Right ventricle myocardium inferior (tissue), 1 donor: ENCODE measurements at regions not wholly inside any gene's neighbourhood (a gene's known extent, or its start where the extent isn't known, plus 50 kb on each side); places are given as distances from the start of the nearest gene placed in this dataset.

Source experiments
- ATAC-seq: fragments of 200-7000 bp; cut with Tn5 transposase; one replicate; pipeline ENCODE4 v1.9.1; 2020; ENCODE audit warnings: mild to moderate bottlenecking, moderate library complexity
- DNase-seq: peaks from one replicate; pipeline ENCODE4 v3.0.0; 2021; ENCODE audit errors: missing footprints
- intact Hi-C: fragments of 100-400 bp; cut with DNase I; formaldehyde crosslinking; loops from one replicate; pipeline ENCODE4 v1.11.0; 2022
- donor health status: DM: no; HTN: yes; CAD: no; lungs with severe emphysema.

DNA sequence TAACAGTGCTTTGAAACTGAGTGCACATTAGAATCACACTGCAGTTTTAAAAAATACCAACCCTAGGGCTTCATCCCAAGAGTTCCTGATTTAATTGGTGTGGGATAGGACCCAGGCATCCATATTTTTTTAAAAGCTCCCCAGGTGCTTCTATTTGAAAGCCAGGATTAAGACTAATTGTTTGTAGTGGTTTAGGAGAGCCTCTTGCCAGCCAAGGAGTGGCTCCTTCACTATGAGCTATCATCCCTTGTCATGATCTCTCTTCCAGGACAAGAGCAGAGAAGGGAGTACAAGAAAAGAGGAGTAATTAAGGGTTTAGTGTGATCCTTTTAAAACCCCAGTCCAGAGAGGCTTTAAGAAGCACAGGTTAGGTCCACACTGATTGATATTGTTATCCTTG, 178.0 kb downstream of the CAND1 start:
- intact Hi-C loops, result no loop called here

DNA sequence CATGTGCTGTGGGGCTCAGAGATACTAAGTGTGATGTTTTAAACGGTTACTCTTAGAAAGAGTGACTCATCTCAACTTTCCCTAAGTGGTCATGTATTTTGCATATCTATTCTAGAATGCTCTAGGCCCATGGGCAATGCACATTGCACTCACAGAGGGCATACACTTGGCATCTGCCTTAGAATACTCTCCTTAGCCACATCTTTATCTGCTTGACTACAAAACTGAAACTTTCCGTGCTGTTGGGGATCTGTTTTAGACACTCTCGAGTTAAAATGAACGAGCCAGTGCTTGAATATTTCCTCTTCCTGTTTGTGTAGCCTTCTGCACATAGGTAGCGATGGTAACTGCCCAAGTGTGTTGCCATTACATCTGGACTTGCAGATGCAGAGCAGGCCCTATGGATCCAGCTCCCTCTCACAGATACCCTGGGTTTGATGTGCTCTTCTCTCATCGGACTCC, 180.5 kb downstream of the CAND1 start:
- no peak for ATAC-seq
- intact Hi-C loops, result no loop called here

More for the DNA sequence above, 178.0 kb downstream of the CAND1 start:
- no peak for DNase-seq
- no peak for ATAC-seq

DNA sequence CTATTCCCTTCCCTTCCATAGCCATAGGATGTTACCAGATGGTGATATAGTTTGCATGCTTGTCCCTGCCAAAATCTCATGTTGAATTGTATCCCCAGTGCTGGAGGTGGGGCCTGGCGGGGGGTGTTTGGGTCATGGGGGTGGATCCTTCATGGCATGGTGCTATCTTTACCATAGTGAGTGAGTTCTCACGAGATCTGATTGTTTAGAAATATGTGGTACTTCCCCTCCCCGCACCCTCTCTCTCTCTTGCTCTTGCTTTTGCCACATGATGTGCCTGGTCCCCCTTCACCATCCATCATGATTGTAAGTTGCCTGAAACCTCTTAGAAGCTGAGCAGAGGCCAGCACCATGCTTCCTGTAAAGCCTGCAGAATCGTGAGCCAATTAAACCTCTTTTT, 181.3 kb downstream of the CAND1 start:
- intact Hi-C loops, result no loop called here
- ATAC-seq (no peak), DNase-seq (no peak)

More for the DNA sequence above, 180.5 kb downstream of the CAND1 start:
- no peak for DNase-seq

- intact Hi-C loops, result no loop called here
- no peak for ATAC-seq
- DNase-seq, result no peak
These were observed 182.0 kb downstream of the CAND1 start for GRCh38 chr12:67451206-67451605.

DNA sequence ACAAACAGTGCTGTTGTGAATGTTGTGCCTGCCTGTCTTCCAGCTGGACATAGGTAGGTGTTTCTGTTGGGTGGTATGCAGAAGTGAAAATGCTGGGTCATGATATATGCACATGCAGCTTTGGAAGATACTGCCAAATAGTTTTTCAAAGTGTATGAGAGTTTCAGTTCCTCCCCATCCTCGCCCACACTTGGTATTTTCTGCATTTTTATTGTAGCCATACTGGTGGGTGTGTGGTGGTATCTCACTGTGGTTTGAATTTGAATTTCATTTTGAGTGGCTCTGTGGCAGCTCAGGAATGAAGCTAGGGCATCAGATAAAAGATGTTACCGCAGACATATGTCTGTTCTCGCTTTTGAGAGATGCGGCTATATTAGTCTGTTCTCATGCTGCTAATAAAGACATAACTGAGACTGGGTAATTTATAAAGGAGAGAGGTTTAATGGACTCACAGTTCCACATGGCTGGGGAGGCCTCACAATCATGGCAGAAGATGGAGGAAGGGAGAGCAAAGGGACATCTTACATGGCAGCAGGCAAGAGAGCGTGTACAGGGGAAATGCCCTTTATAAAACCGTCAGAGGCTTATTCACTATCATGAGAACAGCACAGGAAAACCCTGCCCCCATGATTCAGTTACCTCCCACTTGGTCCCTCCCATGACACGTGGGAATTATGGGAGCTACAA, 183.1 kb downstream of the CAND1 start:
- DNase-seq (no peak), ATAC-seq (peak; percentile 49)
- intact Hi-C loops, result no loop called here

DNA sequence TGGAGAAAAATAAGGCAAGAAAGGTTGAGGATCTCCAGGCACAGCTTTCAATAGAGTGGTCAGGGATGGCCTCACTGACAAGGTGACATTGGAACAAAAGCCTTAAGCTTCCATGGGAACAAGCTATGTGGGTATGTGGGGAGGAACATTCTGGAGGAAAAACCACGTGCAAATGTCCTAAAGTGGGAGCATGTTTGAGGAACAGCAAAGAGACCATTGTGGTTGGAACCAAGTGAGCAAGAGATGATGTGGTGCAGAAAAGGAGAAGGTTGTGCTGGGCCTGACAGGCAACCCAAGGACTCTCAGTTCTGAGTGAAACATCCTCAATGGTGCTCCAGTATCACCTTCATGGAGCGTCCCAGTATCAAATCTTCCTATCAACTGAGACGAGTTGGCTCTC, 184.0 kb downstream of the CAND1 start:
- ATAC-seq (no peak), DNase-seq (no peak)
- intact Hi-C loops, result no loop called here

- ATAC-seq, result no peak
- DNase-seq, result no peak
- intact Hi-C loops, result loop anchor here (5.0 kb wide), 1 partner anchor 192 kb away; the partner anchor contains the start of gene DYRK2
These were observed 186.1 kb downstream of the CAND1 start for GRCh38 chr12:67455236-67455635.

- intact Hi-C loops, result loop anchor here (5.0 kb wide), 1 partner anchor 191 kb away; the partner anchor contains the start of gene DYRK2
- no peak for DNase-seq
- ATAC-seq, result peak; percentile 59
These were observed 187.3 kb downstream of the CAND1 start for GRCh38 chr12:67456431-67456901.

DNA sequence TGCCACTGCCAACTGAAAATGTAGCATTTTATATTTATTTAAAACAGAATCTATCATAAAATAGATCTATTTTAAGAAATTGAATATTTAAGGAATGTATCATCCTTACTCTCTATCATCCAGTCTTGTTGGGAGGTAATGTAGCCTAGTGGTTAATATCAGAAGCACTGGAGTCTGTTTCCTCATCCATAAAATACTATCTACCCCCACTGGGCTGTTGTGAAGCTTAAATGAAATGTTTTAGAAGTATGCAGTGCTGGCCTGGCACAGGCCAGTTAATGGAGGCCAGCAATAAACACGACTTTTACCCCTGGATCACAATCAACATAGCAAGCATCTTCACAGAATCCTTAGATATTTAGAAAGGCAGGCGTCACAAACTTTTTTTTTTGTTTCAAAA, 188.0 kb downstream of the CAND1 start:
- DNase-seq (no peak), ATAC-seq (no peak)
- intact Hi-C loops, result loop anchor here (5.0 kb wide), 1 partner anchor 190 kb away; the partner anchor contains the start of gene DYRK2

GRCh38 chr12:67457778-67458665, 188.9 kb downstream of the CAND1 start:
- no peak for DNase-seq
- peak; percentile 62 for ATAC-seq
- intact Hi-C loops, result loop anchor here (5.0 kb wide), 1 partner anchor 189 kb away; the partner anchor contains the start of gene DYRK2

DNA sequence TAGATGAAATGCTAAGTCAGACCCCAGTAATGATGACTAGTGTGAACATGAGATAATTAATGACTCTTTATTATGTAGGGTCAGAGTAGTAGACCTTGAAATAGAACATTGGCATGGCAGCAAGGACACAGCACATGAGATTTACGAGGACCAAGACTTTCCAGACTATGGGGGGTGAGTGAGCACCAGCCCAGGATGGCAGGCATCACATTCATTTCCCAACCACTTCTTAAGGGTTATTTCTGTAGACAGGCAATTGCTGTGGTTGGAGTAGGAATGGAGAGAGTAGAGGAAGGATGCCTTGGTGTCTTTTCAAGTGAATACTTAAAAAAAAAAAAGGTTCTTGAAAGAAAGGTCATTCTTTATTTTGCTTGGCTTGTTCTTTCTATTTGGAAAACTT, 189.4 kb upstream of the DYRK2 start:
- intact Hi-C loops, result loop anchor here (5.0 kb wide), 1 partner anchor 188 kb away; the partner anchor contains the start of gene DYRK2
- no peak for ATAC-seq
- DNase-seq, result no peak

DNA sequence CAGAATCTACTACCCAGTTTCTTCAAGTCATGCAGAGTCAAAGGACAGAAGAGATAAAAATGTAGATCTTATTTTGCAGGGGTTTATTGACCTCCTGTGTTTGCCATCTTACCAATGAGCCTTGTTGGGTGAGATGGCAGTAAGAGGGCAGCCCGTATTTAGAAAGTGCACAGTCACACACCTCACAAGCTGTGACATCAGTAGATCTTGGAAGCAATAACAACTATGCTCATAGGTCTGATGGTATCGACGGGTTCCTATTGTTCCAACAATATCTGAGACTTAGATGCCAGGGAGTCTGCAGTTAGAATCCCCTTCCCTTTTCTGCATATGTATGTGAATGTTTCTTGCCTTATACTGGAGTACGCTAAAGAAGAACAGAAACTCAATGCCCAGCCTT, 189.0 kb upstream of the DYRK2 start:
- intact Hi-C loops, result loop anchor here (5.0 kb wide), 1 partner anchor 188 kb away; the partner anchor contains the start of gene DYRK2
- ATAC-seq (no peak), DNase-seq (no peak)

DNA sequence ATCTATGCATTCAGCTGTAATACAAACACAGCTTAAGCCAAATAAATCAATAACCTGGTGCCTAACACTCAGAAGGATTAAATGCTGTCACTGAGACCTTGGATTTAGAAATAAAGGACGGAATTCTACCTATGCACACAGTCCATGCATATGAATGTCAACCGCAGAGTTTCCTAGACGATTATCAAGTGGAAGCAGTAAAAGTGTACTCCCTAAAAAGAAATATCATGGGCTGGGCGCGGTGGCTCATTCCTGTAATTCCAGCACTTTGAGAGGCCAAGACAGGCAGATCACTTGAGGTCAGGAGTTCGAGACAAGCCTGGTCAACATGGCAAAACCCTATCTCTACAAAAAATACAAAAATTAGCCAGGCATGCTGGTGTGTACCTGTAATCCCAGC, 188.2 kb upstream of the DYRK2 start:
- intact Hi-C loops, result no loop called here
- no peak for ATAC-seq

DNA sequence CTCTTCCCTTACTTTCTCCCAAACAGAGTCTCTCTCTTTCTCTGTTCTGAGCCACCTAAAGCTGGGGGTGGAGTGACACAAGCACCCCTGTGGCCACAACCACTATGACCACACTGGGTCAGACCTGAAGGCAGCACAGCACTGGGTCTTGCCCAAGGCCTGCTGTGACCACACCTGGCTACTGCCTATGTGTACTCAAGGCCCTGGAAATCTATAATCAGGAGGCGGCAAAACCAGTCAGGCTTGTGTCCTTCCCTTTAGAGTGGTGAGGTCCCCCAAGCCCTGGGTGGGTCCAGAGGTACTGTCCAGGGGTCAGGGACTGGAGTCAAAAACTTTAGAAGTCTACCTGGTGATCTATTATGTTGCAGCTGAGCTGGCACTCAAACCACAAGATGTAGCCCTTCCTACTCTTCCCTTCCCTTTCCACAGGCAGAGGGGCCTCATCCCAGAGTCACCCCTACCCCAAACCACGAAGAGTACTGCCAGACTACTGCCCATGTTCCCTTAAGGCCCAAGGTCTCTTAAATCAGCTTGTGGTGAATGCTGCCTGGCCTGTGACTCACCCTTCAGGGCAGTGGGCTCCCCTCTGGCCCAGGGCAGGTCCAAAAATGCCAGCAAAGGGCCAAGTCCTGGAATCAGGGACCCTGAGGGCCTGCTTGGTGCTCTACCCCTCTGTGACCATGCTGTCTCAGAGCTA, 179.8 kb upstream of the DYRK2 start:
- ATAC-seq, result no peak
- intact Hi-C loops, result no loop called here
- DNase-seq, result no peak

More for the DNA sequence above, 188.2 kb upstream of the DYRK2 start:
- no peak for DNase-seq

DNA sequence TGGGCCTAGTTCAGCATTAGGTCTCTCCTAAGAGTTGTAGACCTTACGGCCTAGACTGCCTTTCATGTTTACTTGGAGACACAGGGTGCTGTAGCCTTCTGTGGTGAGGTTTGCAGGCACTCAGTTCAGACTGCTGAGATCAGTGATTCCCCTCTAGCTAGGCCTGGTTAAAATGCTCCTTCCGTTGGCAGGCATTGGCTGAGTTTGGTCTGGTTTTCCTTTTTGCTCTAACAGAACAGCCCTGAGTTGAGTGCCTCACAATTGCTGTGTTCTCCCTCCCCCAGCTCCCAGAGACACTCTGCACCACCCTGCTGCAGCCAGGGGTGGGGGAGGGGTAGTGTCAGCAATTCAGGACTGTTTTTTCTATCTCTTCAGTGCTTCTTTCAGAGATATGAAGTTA, 178.9 kb upstream of the DYRK2 start:
- ATAC-seq (peak; percentile 52), DNase-seq (no peak)
- intact Hi-C loops, result no loop called here

DNA sequence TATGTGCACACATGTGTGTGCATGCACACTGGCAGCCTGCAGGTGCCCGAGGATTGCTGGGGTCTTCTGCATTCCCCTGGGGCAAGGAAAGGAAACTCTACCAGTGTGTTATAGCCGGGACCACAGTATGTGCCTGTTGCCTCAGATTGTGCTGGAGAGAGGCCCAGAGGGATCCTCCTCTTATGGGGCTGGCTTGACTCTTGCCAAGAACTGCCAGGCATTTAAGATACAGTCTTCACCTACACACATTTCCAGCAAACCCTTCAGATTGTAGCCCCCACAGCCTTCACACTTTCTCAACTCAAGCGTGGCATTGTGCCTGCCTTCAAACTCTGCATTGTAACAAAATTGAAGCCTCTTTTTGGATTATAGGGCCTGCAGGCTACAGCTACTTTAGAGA, 176.7 kb upstream of the DYRK2 start:
- intact Hi-C loops, result no loop called here
- ATAC-seq, result peak; percentile 71
- DNase-seq, result no peak

GRCh38 chr12:67472539-67472938, 176.0 kb upstream of the DYRK2 start:
- intact Hi-C loops, result no loop called here
- DNase-seq, result no peak

GRCh38 chr12:67474934-67475620, 173.5 kb upstream of the DYRK2 start:
- intact Hi-C loops, result no loop called here
- DNase-seq (no peak), ATAC-seq (no peak)

More at GRCh38 chr12:67472539-67472938, 176.0 kb upstream of the DYRK2 start:
- ATAC-seq, result peak; percentile 93
